Epithelial cell of esophagus (primary cell): ENCODE measurements at regions not wholly inside any gene's neighbourhood (a gene's known extent, or its start where the extent isn't known, plus 50 kb on each side); places are given as distances from the start of the nearest gene placed in this dataset.

Experiments
- DNase-seq: peaks from one replicate; pipeline ENCODE4 v3.0.0; 2010; ENCODE audit warnings: low read depth
- H3K4me3 ChIP-seq: 2 replicates; pipeline ENCODE4 v1.5.1; 2011; ENCODE audit warnings: mild to moderate bottlenecking, low read length, control low read depth
- CTCF ChIP-seq: IDR thresholded peaks from 2 replicates; pipeline ENCODE4 v1.5.1; 2011; ENCODE audit warnings: low read depth, mild to moderate bottlenecking, low read length, control low read depth, inconsistent platforms; ENCODE audit not compliant: insufficient read depth; ENCODE audit errors: missing control alignments

- DNase-seq, result no peak
- TF ChIP-seq CTCF, result no peak
- H3K4me3 ChIP-seq, result no peak overlapping the region
Observed at GRCh38 chr6:79784395-79784753, 153.2 kb downstream of the SH3BGRL2 start.

DNA sequence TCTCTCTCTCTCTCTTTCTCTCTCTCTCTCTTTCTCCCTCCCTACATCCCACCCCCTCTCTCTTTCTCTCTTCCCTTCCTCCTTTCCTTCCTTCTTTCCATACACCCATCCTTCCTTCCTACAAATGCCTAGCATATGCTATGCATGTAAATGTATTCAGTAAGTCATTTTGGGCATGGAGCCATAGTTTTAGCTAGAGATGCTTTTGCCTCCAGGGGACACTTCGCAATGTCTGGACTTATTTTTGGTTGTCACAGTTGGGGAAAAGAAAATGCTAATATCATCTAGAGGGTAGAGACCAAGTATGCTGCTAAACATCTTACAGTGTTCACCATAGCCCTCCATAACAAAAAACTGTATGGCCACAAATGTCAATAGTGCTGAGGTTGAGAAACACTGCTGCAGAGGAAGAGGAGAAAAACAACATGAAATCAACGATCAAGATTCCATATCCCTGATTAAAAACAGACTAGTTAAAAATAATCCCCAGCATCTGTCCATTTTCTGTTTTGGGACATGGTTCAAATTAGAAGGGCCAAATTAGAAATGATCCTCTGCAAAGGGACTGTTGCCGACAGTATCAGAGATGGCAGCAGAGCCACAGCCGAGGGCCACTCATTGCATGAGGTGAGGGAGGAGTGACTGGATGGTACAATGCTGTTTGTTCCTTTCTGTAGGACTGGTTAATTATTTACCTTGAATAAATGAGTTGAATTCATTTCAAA, 152.7 kb downstream of the SH3BGRL2 start:
- TF ChIP-seq CTCF, result no peak
- H3K4me3 ChIP-seq, result no peak overlapping the region
- DNase-seq, result no peak

DNA sequence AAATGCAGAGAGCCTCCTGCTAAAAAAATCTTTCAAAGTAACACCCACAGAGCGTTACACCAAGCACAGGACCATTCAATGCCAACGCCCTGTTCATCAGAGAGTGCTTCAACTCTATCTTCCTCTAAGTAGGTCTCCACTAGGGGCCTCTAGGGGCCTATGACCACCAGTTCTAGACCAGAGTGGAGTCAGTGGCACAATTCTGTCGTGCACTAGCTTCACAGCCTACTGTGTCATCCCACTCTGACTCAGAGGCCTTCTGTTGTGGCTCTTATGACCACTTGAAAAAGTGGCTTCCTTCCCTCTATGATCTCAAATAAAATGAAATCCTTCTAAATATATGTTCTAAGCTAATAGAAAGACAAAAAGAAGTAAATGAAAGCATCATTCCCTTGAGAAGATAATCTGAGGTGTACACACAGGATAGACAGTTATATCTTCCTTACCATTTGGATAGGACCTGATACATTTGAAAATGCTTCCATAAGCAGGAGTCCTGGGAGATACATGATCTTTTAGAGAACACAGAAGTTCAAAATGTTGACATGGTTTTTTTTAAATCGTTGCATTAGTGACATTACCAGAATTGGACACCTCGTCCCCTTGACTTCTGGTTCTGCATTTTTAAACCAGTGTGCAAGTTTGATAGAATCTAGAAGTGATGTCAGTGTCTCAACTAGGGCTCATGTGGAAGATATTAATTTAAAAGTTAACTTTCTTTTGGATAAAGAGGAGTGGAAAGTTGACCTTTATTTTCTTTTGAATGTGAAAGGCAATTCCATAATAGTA, 151.9 kb downstream of the SH3BGRL2 start:
- no peak for DNase-seq
- no peak overlapping the region for H3K4me3 ChIP-seq
- TF ChIP-seq CTCF, result no peak

- no peak overlapping the region for H3K4me3 ChIP-seq
- DNase-seq, result no peak
- no peak for TF ChIP-seq CTCF
Observed at GRCh38 chr6:79781916-79782315, 150.8 kb downstream of the SH3BGRL2 start.

GRCh38 chr6:79780881-79781280, 149.8 kb downstream of the SH3BGRL2 start:
- no peak for TF ChIP-seq CTCF
- DNase-seq, result no peak
- H3K4me3 ChIP-seq, result no peak overlapping the region

DNA sequence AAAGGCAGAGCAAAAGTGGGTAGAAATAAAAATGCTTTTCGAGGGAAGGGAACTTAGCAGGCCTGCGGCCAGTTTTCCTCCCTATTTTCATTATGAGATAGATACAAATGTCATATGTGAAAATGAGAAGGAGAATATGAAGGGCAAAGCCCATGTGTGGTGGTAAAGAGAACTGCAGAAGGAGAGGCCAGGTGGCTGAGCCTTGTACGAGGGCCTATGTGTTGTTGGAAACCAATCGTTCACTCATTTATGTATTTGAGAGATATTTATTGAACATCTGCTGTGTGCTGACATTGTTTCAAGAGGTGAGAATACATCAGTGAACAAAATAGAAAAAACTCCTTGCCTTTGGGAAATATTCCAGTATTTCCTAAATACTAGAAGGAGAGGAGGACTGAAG, 147.7 kb downstream of the SH3BGRL2 start:
- no peak overlapping the region for H3K4me3 ChIP-seq
- no peak for DNase-seq
- no peak for TF ChIP-seq CTCF
